PC-3 (cell line): ENCODE measurements at regions not wholly inside any gene's neighbourhood (a gene's known extent, or its start where the extent isn't known, plus 50 kb on each side); places are given as distances from the start of the nearest gene placed in this dataset.

Source experiments
- ATAC-seq: fragments of 200-7000 bp; cut with Tn5 transposase; 2 replicates; pipeline ENCODE4 v1.9.1; 2020; ENCODE audit warnings: mild to moderate bottlenecking, moderate library complexity
- BruUV-seq: library from RNA; stranded (reverse); fragments of 400-500 nt; replicated peaks from 2 replicates; lab custom pipeline; 2021; lab: Mats Ljungman, UMichigan
- CTCF ChIA-PET: fragments of 300-600 bp; sonication (Branson Sonifier 250); formaldehyde crosslinking; loops from one replicate; lab custom pipeline; 2022; ENCODE audit warnings: antibody characterized with exemption; lab: Charles Lee
- POLR2A ChIA-PET: fragments of 300-600 bp; sonication (Branson Sonifier 250); formaldehyde crosslinking; loops from one replicate; lab custom pipeline; 2022; ENCODE audit warnings: antibody characterized with exemption; ENCODE audit not compliant: unreplicated experiment; lab: Charles Lee
- DNase-seq: peaks from one replicate; pipeline ENCODE4 v3.0.0-alpha.2; 2015
- H2AFZ ChIP-seq: fragments of 300-600 bp; sonication (generic); 2 replicates; pipeline ENCODE4 v1.6.0; 2016; ENCODE audit warnings: antibody characterized with exemption, low read length
- H3F3A ChIP-seq: fragments of 300-600 bp; sonication (generic); one replicate; pipeline ENCODE4 v1.6.0; 2017; ENCODE audit warnings: antibody characterized with exemption, low read length, control low read depth, mild to moderate bottlenecking; ENCODE audit not compliant: unreplicated experiment
- H3K27ac ChIP-seq: fragments of 300-600 bp; sonication (generic); 2 replicates; pipeline ENCODE4 v1.5.1; 2016; ENCODE audit warnings: mild to moderate bottlenecking, low read length
- H3K27me3 ChIP-seq: fragments of 300-600 bp; sonication (generic); 2 replicates; pipeline ENCODE4 v1.6.1; 2016; ENCODE audit warnings: low read length, mixed read lengths
- H3K36me3 ChIP-seq: fragments of 300-600 bp; sonication (generic); 2 replicates; pipeline ENCODE4 v1.6.1; 2016; ENCODE audit warnings: low read depth, mixed run types, low read length, mixed read lengths
- H3K4me1 ChIP-seq: fragments of 300-600 bp; sonication (generic); 2 replicates; pipeline ENCODE4 v1.5.1; 2016; ENCODE audit warnings: low read length; ENCODE audit not compliant: insufficient read depth
- H3K4me2 ChIP-seq: fragments of 300-600 bp; sonication (generic); 2 replicates; pipeline ENCODE4 v1.6.0; 2016; ENCODE audit warnings: low read length
- H3K4me3 ChIP-seq: fragments of 300-600 bp; sonication (generic); 2 replicates; pipeline ENCODE4 v1.5.1; 2016; ENCODE audit warnings: mild to moderate bottlenecking, low read length, mixed read lengths
- H3K79me2 ChIP-seq: fragments of 300-600 bp; sonication (generic); 2 replicates; pipeline ENCODE4 v1.6.1; 2017; ENCODE audit warnings: low read length, mixed read lengths
- H3K9ac ChIP-seq: fragments of 300-600 bp; sonication (generic); 2 replicates; pipeline ENCODE4 v1.6.0; 2016; ENCODE audit warnings: mild to moderate bottlenecking, low read length
- H3K9me2 ChIP-seq: fragments of 300-600 bp; sonication (generic); replicated peaks from 2 replicates; pipeline ENCODE4 v1.6.1; 2016; ENCODE audit warnings: mixed run types, low read length, mixed read lengths
- H3K9me3 ChIP-seq: fragments of 300-600 bp; sonication (generic); 2 replicates; pipeline ENCODE4 v1.6.1; 2016; ENCODE audit warnings: low read length, mixed read lengths
- H4K20me1 ChIP-seq: fragments of 300-600 bp; sonication (generic); 2 replicates; pipeline ENCODE4 v1.6.1; 2016; ENCODE audit warnings: low read length, mixed read lengths
- CTCF ChIP-seq: fragments of 300-600 bp; sonication (generic); conservative IDR thresholded peaks from 2 replicates; pipeline ENCODE4 v1.5.1; 2017; ENCODE audit warnings: antibody characterized with exemption, low read depth, mild to moderate bottlenecking, low read length
- EZH2 ChIP-seq: fragments of 300-600 bp; sonication (generic); IDR thresholded peaks from one replicate; pipeline ENCODE4 v1.6.1; 2017; ENCODE audit warnings: antibody characterized with exemption, mild to moderate bottlenecking, low read length; ENCODE audit not compliant: unreplicated experiment
- EZH2phosphoT487 ChIP-seq: fragments of 300-600 bp; sonication (generic); IDR thresholded peaks from 2 replicates; pipeline ENCODE4 v1.6.1; 2018; ENCODE audit warnings: mild to moderate bottlenecking, antibody characterized with exemption, low read length, borderline replicate concordance
- intact Hi-C: fragments of 100-400 bp; cut with micrococcal nuclease; formaldehyde crosslinking; loops from 2 replicates; pipeline ENCODE4 v1.9.0; 2023

DNA sequence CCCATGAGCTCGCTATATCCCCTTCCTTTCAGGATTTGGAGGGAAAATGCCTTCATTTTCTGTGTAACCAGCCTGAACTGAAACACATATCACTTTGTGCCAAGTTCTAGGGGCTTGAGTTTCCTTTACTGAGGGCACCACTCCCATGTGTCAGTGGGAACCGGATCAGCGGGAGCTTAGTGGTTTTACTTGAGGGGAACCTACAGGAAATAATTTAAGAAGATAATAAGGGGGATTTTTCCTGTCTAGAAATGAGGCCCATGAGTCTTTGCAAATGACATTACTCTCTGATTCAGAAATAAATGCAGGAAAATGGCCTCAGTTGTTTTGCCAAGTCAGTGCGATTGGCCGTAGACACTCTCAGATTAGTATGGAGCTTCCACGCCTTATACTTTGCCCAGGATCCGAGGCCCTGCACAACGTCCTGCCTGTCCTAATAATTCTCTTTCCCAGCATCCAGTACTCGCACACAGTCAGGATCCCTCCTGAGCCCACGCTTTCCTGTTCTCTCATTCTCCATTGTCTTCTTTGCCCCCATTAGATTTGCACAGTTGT, 86.4 kb upstream of the LYZL1 start:
- Histone ChIP-seq H3K27ac (no peak overlapping the region), H3K4me1 (no peaks in the 10 kb centered on the region), H2AFZ (no peak overlapping the region), H3K79me2 (no peaks in the 10 kb centered on the region), H3F3A (no peaks in the 10 kb centered on the region), H3K4me2 (no peak overlapping the region), H3K9me2 (no peaks in the 10 kb centered on the region), H3K36me3 (no peaks in the 10 kb centered on the region), H3K27me3 (no peaks in the 10 kb centered on the region), H4K20me1 (no peaks in the 10 kb centered on the region), H3K9me3 (no peaks in the 10 kb centered on the region), H3K9ac (no peak overlapping the region), H3K4me3 (no peak overlapping the region)
- ATAC-seq, result no peak
- no peak for DNase-seq
- TF ChIP-seq EZH2phosphoT487 (no peak), CTCF (no peak), EZH2 (no peak)
- intact Hi-C loops, result no loop called here
- no TSS peak for BruUV-seq
- CTCF ChIA-PET, result interaction anchor here (0.7 kb wide), 1 partner anchor 54 kb away, joined by 4 read pairs; no protein-coding TSS in a partner anchor
- POLR2A ChIA-PET, result no interaction called here

DNA sequence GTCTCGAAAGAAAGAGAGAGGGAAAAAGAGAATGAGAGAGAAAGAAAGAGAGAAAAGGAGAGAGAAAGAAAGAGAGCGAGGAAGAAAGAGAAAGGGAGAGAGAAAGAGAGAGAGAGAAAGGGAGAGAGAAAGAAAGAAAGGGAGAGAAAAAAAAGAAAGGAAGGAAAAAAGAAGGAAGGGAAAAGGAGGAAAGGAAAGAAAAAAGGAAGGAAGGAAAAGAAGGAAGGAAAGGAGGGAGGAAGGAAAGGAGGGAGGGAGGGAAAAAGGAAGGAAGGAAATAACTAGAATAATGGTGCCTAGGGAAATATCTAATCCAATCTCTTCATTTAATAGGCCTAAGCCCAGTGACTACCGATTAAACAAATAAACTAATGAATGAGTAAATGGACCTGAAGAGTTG, 85.4 kb upstream of the LYZL1 start:
- ChIA-PET CTCF (no interaction called here), POLR2A (no interaction called here)
- Histone ChIP-seq H3K9ac (no peak overlapping the region), H3K79me2 (no peaks in the 10 kb centered on the region), H3K4me2 (no peak overlapping the region), H3K4me1 (no peaks in the 10 kb centered on the region), H3K9me3 (no peaks in the 10 kb centered on the region), H3K27ac (no peak overlapping the region), H4K20me1 (no peaks in the 10 kb centered on the region), H3K27me3 (no peaks in the 10 kb centered on the region), H3K9me2 (no peaks in the 10 kb centered on the region), H3F3A (no peaks in the 10 kb centered on the region), H3K4me3 (no peak overlapping the region), H3K36me3 (no peaks in the 10 kb centered on the region), H2AFZ (no peak overlapping the region)
- intact Hi-C loops, result no loop called here
- ATAC-seq (no peak), DNase-seq (no peak)
- BruUV-seq, result no TSS peak
- no peak for TF ChIP-seq EZH2
- no peak for TF ChIP-seq EZH2phosphoT487
- TF ChIP-seq CTCF, result no peak

DNA sequence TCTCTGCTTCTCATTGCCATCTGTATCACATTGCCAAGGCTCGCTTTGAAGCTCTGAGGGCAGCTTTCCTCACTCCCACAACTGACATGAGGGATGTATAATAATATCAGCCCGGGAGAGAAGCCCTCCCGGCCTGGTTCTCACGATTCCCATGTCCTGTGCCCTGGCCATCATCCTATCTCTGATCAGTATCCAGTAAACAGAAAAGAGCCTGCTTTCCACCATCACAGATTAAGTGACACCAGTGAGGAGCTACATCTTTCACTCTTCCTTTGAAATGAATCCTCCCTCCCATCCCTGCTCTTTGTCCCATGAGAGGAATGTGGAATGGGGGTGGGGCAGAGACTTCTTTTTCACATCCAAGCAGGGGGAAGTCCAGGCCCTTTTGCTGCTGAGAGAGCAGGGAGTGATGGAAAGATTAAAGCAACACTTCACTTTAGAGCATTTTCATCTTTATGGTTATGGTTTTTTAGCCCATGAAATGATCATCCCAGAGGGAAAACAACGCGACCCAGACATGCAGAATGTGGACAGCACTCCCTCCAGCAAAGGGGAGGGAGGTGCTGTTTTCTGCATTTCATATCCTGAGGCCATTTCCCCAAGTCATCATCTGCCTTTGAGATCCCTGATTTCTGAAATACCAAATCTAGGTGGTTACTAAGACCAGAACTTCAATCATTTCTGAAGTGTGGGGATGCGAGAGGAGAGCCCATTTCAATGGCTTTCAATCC, 84.6 kb upstream of the LYZL1 start:
- no peak overlapping the region for H3K27ac ChIP-seq
- H3K4me3 ChIP-seq, result no peak overlapping the region
- no peak overlapping the region for H3K9ac ChIP-seq
- BruUV-seq, result no TSS peak
- no peaks in the 10 kb centered on the region for H3K9me2 ChIP-seq
- H4K20me1 ChIP-seq, result no peaks in the 10 kb centered on the region
- H3K9me3 ChIP-seq, result no peaks in the 10 kb centered on the region
- no peaks in the 10 kb centered on the region for H3K79me2 ChIP-seq
- ChIA-PET POLR2A (no interaction called here), CTCF (no interaction called here)
- intact Hi-C loops, result no loop called here
- H3K27me3 ChIP-seq, result no peaks in the 10 kb centered on the region
- DNase-seq, result no peak
- H3K36me3 ChIP-seq, result no peaks in the 10 kb centered on the region
- H3K4me1 ChIP-seq, result no peaks in the 10 kb centered on the region
- TF ChIP-seq CTCF (no peak), EZH2 (no peak), EZH2phosphoT487 (no peak)
- H3F3A ChIP-seq, result no peaks in the 10 kb centered on the region
- no peak overlapping the region for H2AFZ ChIP-seq
- ATAC-seq, result no peak
- no peak overlapping the region for H3K4me2 ChIP-seq
